DMS 273 (cell line): ENCODE measurements at regions not wholly inside any gene's neighbourhood (a gene's known extent, or its start where the extent isn't known, plus 50 kb on each side); places are given as distances from the start of the nearest gene placed in this dataset.

Source experiments
- DNase-seq: peaks from one replicate; lab custom pipeline; 2025; ENCODE audit not compliant: unreplicated experiment; lab: John Stamatoyannopoulos, UW

- DNase-seq: no peak
These were observed 218.0 kb downstream of the IRS1 start for GRCh38 chr2:226581661-226582060.

GRCh38 chr2:226581004-226581403 lies 218.6 kb downstream of the IRS1 start:
- DNase-seq: no peak

DNA sequence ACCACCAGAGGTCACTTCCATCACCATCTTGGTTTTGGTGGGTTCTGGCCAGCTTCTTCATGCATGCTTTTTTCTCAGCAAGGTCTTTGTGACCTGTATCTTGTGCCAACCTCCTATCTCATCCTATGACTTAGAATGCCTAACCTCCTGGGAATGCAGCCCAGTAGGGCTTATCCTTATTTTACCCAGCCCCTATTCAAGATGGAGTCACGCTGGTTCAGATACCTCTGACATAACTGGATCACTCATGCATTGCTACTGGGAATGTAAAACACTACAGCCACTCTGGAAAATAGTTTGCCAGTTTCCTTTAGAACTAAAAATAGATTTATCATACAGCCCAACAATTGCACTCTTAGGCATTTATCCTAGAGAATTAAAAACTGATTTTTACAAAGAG lies 219.2 kb downstream of the IRS1 start:
- DNase-seq: no peak

DNA sequence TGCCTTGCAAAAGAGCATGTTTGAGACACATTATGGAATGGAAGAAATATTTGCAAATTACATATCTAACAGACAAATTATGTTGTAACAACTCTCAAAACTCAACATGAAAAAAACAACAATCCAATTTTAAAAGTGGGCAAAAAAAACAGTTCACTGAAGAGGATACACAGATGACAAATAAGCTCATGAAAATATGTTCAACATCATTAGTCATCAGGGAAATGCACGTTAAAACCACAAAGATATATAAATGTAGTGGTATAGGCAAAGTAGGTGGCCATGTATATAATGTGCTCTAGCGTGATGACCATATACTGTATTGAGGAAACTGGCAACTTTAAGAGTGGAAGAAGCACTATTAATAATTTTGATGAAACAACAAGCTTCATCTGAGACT lies 220.1 kb downstream of the IRS1 start:
- DNase-seq: no peak

- no peak for DNase-seq
These were observed 220.7 kb downstream of the IRS1 start for GRCh38 chr2:226578879-226579278.

- DNase-seq: no peak
These were observed 221.2 kb downstream of the IRS1 start for GRCh38 chr2:226578373-226578772.

- peak; percentile 12 for DNase-seq
These were observed 223.7 kb downstream of the IRS1 start for GRCh38 chr2:226575928-226576327.

GRCh38 chr2:226573158-226573557 lies 226.5 kb downstream of the IRS1 start:
- no peak for DNase-seq

DNA sequence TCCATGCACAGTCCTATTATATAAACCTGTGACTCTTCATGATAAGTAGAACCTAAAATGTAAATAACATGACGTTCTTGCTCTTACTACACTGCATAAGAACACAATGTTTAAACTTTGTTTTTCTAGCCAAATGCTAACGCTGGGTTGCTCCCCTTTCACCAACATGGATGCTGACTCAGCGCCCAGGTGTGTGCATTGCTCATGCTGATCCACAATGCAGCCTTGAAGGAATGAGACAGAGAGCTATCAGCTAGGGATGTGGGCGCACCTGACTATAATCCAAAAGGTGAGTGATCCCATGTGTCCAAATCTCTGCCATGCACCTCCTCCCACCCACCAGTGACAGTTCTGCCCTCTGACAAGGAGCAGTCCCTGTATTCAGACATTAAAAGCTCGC lies 235.0 kb downstream of the IRS1 start:
- no peak for DNase-seq

GRCh38 chr2:226561962-226562361 lies 237.7 kb downstream of the IRS1 start:
- no peak for DNase-seq

GRCh38 chr2:226560325-226560724 lies 239.3 kb downstream of the IRS1 start:
- no peak for DNase-seq

DNA sequence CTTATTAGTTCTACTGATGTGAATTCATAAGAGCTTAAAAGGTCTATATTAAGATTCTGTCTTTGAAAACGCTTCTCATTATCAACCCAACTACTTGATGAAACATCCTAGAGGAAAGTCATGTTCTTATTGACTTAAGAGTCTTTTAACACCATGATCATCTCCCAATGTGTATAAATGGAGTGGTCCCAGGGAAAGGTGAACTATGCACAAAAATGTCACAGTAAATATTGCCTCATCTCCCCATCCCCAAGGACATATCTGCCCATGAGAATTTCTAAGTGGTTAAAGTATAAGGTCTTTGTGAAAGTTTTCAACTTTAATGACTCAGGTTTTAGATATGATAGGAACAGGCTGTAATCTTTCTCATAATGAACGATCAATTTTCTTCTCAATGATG lies 240.1 kb downstream of the IRS1 start:
- DNase-seq: no peak

DNA sequence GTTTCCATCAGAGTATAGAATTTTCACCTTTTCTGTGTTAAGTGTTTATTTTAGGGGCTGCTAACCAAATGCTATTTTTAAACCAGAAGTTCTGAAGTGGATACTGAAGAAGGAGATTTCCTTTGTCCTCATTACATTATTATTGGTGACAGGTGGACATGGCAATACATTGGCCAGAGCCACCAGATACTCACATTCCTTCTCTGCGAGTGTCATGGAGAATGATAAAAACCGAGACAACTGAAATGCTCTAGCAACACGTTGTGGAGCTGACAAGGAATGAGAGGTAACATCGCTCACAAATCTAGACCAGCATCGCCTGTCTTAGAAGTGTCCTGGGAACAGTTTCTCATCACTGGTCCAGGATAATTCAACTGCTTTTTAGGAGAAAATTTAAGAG lies 241.2 kb downstream of the IRS1 start:
- DNase-seq: no peak

- no peak for DNase-seq
These were observed 243.6 kb downstream of the IRS1 start for GRCh38 chr2:226556050-226556449.

GRCh38 chr2:226554701-226555100 lies 244.9 kb downstream of the IRS1 start:
- DNase-seq: no peak

DNA sequence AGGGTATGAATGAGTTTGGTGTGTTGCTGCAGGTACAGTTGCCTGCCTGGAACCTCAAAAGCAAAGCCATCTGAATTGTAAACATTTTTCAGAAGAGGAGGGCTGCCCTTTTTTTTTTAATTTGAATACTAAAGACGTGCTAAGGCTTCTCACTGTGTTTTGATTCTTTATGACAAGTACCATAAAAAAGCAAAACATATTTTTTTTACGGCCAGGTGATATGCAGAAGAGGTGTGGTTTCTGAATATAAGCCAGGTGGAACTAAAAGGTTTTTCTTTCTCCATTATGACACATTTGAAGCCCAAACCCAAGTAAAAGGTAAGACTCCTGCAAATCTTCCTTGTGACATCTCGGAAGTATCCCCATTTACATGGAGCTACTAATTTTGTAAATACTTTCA lies 246.3 kb downstream of the IRS1 start:
- DNase-seq: no peak

DNA sequence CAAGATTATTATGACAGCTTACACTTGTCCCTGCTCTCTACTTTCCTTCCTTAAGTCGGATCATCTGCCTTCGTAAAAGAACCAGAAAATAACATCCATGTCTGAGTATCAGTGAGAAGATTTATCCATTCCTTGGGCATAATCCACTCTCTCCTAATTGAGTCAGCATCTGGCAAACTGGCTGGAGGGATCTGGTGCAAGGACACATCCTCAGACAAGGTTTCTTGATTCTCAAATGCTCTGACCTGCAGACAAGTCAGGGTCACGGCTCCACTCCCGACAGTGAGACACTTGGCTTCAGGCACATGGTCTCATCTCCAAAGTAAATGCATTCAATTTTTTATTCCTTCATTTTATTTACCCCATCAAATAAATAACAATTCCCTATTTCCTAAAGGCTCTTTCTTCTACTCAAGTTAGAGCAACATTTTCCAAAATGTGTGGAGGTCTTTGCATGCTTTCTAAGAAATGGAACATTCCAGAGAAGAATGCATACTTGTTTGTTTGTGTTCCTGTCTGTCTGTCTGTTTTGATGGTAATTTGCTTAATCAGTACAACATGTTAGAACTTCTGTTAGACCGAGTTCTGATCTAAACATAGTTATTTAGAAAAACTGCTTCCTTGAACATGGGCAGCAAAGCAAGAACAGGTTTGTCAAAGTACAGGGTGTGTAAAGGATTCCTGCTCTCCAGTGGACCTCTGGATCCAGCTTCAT lies 246.9 kb downstream of the IRS1 start:
- no peak for DNase-seq

DNA sequence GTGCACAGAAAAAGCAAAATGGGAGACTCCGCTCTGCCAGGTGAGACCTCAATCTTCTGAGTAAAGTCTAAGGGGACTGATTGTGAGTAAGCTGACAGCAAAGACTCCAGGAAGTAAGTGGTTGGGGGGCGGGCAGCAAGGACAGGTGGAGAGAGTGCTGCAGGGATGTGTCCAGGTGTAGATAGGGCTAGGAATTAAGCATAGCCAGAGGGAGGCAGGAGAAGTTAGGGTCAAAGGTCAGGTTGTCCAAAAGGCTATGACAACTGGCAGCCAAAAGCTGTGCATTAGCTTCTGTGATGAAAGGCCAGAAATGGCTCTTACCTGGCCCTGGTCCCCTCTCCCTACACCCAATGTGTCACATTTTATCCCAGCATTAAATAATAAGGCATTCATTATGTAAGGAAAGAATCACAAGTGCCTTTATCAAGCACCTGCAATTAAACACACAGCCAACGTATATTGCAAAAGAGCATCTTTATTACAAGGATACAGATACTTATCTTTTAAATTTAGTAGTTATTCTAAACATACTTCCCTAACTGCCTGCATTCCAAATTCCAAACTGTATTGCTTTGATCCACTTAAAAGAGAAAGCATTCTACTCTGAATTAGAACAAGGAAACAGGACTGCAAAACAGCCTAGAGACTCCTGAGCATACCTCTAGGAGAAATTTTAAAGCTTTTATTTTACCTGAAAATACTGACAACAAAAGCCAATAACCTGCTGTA lies 247.9 kb downstream of the IRS1 start:
- no peak for DNase-seq

- no peak for DNase-seq
These were observed 248.8 kb downstream of the IRS1 start for GRCh38 chr2:226550801-226551200.

- DNase-seq: peak; percentile 35
These were observed 250.9 kb downstream of the IRS1 start for GRCh38 chr2:226548732-226549131.

GRCh38 chr2:226544596-226545210 lies 254.9 kb downstream of the IRS1 start:
- DNase-seq: peak; percentile 5
